NCI-H2029 (cell line): ENCODE measurements at regions not wholly inside any gene's neighbourhood (a gene's known extent, or its start where the extent isn't known, plus 50 kb on each side); places are given as distances from the start of the nearest gene placed in this dataset.
A peak's percentile ranks its signal among the peaks of the same experiment; 100 is the strongest.
"Not testable (repeated sequence)": the region's sequence is repeated elsewhere in the genome, so short reads cannot be mapped to it uniquely, and the experiment has no call there.

Experiments
- DNase-seq: peaks from one replicate; lab custom pipeline; 2025; lab: John Stamatoyannopoulos, UW

- no peak for DNase-seq
These were observed 180.9 kb upstream of the C14orf180 start for GRCh38 chr14:104398656-104399055.

- DNase-seq, result no peak
These were observed 180.0 kb upstream of the C14orf180 start for GRCh38 chr14:104399432-104400155.

- no peak for DNase-seq
These were observed 179.2 kb upstream of the C14orf180 start for GRCh38 chr14:104400355-104400754.

GRCh38 chr14:104401785-104402184 is 177.8 kb upstream of the C14orf180 start:
- DNase-seq, result no peak

GRCh38 chr14:104402303-104402702 is 177.3 kb upstream of the C14orf180 start:
- not testable (repeated sequence) for DNase-seq

GRCh38 chr14:104403421-104404220 is 175.9 kb upstream of the C14orf180 start:
- DNase-seq, result no peak

- DNase-seq, result no peak
These were observed 174.6 kb upstream of the C14orf180 start for GRCh38 chr14:104404922-104405321.

- no peak for DNase-seq
These were observed 174.0 kb upstream of the C14orf180 start for GRCh38 chr14:104405360-104406226.

GRCh38 chr14:104406831-104407230 is 172.7 kb upstream of the C14orf180 start:
- DNase-seq, result no peak

GRCh38 chr14:104416383-104416782 is 163.2 kb upstream of the C14orf180 start:
- no peak for DNase-seq

- DNase-seq, result no peak
These were observed 159.6 kb upstream of the C14orf180 start for GRCh38 chr14:104419865-104420505.

GRCh38 chr14:104420523-104420922 is 159.0 kb upstream of the C14orf180 start:
- DNase-seq, result not testable (repeated sequence)

- no peak for DNase-seq
These were observed 158.6 kb upstream of the C14orf180 start for GRCh38 chr14:104420990-104421389.

- no peak for DNase-seq
These were observed 158.2 kb upstream of the C14orf180 start for GRCh38 chr14:104421401-104421821.

- no peak for DNase-seq
These were observed 157.4 kb upstream of the C14orf180 start for GRCh38 chr14:104421892-104422828.

- DNase-seq, result no peak
These were observed 156.5 kb upstream of the C14orf180 start for GRCh38 chr14:104422837-104423681.

- no peak for DNase-seq
These were observed 155.7 kb upstream of the C14orf180 start for GRCh38 chr14:104423701-104424405.

GRCh38 chr14:104424406-104425072 is 155.0 kb upstream of the C14orf180 start:
- peak; percentile 65 for DNase-seq
